Neural progenitor cell (in vitro differentiated cells): ENCODE measurements at regions not wholly inside any gene's neighbourhood (a gene's known extent, or its start where the extent isn't known, plus 50 kb on each side); places are given as distances from the start of the nearest gene placed in this dataset.

Experiments
- DNase-seq: peaks from one replicate; pipeline ENCODE4 v3.0.0-alpha.2; 2016; ENCODE audit warnings: low spot score
- H2AFZ ChIP-seq: fragments of 200-600 bp; sonication (generic); replicated peaks from 2 replicates; pipeline ENCODE4 v1.6.1; 2016; ENCODE audit warnings: antibody characterized with exemption
- H3F3A ChIP-seq: fragments of 200-600 bp; sonication (generic); 2 replicates; pipeline ENCODE4 v1.6.1; 2016; ENCODE audit warnings: antibody characterized with exemption, low read depth
- H3K27ac ChIP-seq: fragments of 200-600 bp; sonication (generic); 2 replicates; pipeline ENCODE4 v1.5.1; 2016; ENCODE audit warnings: mild to moderate bottlenecking
- H3K27me3 ChIP-seq: fragments of 200-600 bp; sonication (generic); 2 replicates; pipeline ENCODE4 v1.6.1; 2016; ENCODE audit warnings: mild to moderate bottlenecking, moderate library complexity
- H3K36me3 ChIP-seq: fragments of 200-600 bp; sonication (generic); 2 replicates; pipeline ENCODE4 v1.5.1; 2016
- H3K4me1 ChIP-seq: fragments of 200-600 bp; sonication (generic); 2 replicates; pipeline ENCODE4 v1.6.1; 2016; ENCODE audit warnings: mixed run types
- H3K4me2 ChIP-seq: fragments of 200-600 bp; sonication (generic); 2 replicates; pipeline ENCODE4 v1.6.1; 2016
- H3K4me3 ChIP-seq: fragments of 200-600 bp; sonication (generic); 2 replicates; pipeline ENCODE4 v1.5.1; 2016
- H3K79me2 ChIP-seq: fragments of 200-600 bp; sonication (generic); 2 replicates; pipeline ENCODE4 v1.6.1; 2016; ENCODE audit warnings: low read depth
- H3K9ac ChIP-seq: fragments of 200-600 bp; sonication (generic); 2 replicates; pipeline ENCODE4 v1.6.1; 2016
- H3K9me3 ChIP-seq: fragments of 200-600 bp; sonication (generic); 2 replicates; pipeline ENCODE4 v1.5.1; 2016; ENCODE audit warnings: low read depth
- H4K20me1 ChIP-seq: fragments of 200-600 bp; sonication (generic); 2 replicates; pipeline ENCODE4 v1.6.1; 2016; ENCODE audit warnings: low read depth
- H3K27ac Mint-ChIP-seq: 3 replicates; pipeline ENCODE4 v1.8.0; 2021; ENCODE audit warnings: mixed read lengths
- H3K27me3 Mint-ChIP-seq: 2 replicates; pipeline ENCODE4 v1.8.0; 2022; ENCODE audit warnings: low read depth, mild to moderate bottlenecking, inconsistent platforms, moderate library complexity, mixed read lengths; ENCODE audit not compliant: insufficient read depth
- H3K36me3 Mint-ChIP-seq: 3 replicates; pipeline ENCODE4 v1.8.0; 2021; ENCODE audit warnings: mixed read lengths
- H3K4me1 Mint-ChIP-seq: 3 replicates; pipeline ENCODE4 v1.8.0; 2021; ENCODE audit warnings: mixed read lengths
- H3K4me3 Mint-ChIP-seq: 3 replicates; pipeline ENCODE4 v1.8.0; 2021; ENCODE audit warnings: mild to moderate bottlenecking, moderate library complexity, mixed read lengths
- H3K9me3 Mint-ChIP-seq: 3 replicates; pipeline ENCODE4 v1.8.0; 2020; ENCODE audit warnings: mixed read lengths
- CTCF ChIP-seq: fragments of 200-600 bp; sonication (generic); IDR thresholded peaks from 2 replicates; pipeline ENCODE4 v1.5.1; 2017; ENCODE audit warnings: antibody characterized with exemption, mild to moderate bottlenecking
- EZH2 ChIP-seq: fragments of 200-600 bp; sonication (generic); IDR thresholded peaks from 2 replicates; pipeline ENCODE4 v1.6.1; 2017; ENCODE audit warnings: antibody characterized with exemption, mild to moderate bottlenecking, moderate library complexity
- EZH2phosphoT487 ChIP-seq: fragments of 200-600 bp; sonication (generic); IDR thresholded peaks from 2 replicates; pipeline ENCODE4 v1.6.1; 2017; ENCODE audit warnings: antibody characterized with exemption

GRCh38 chr4:18278244-18278643 is 256.7 kb upstream of the LCORL start:
- Mint-ChIP-seq H3K36me3 (no peaks in the 10 kb centered on the region), H3K4me1 (peaks cover 6% of the 10 kb centered on the region), H3K4me3 (no peak overlapping the region), H3K27me3 (no peaks in the 10 kb centered on the region), H3K9me3 (no peaks in the 10 kb centered on the region), H3K27ac (no peak overlapping the region)
- no peaks in the 10 kb centered on the region for H3K36me3 ChIP-seq
- no peaks in the 10 kb centered on the region for H3F3A ChIP-seq
- H3K9ac ChIP-seq, result no peak overlapping the region
- no peak overlapping the region for H3K4me3 ChIP-seq
- no peaks in the 10 kb centered on the region for H3K79me2 ChIP-seq
- H3K4me1 ChIP-seq, result no peaks in the 10 kb centered on the region
- H4K20me1 ChIP-seq, result no peaks in the 10 kb centered on the region
- no peak overlapping the region for H2AFZ ChIP-seq
- TF ChIP-seq EZH2phosphoT487 (no peak), CTCF (no peak), EZH2 (no peak)
- no peak overlapping the region for H3K27ac ChIP-seq
- no peaks in the 10 kb centered on the region for H3K27me3 ChIP-seq
- H3K9me3 ChIP-seq, result no peaks in the 10 kb centered on the region
- no peak overlapping the region for H3K4me2 ChIP-seq
- DNase-seq, result no peak

GRCh38 chr4:18262832-18263231 is 241.3 kb upstream of the LCORL start:
- no peaks in the 10 kb centered on the region for H3K36me3 Mint-ChIP-seq
- H3K4me1 Mint-ChIP-seq, result no peaks in the 10 kb centered on the region
- Histone ChIP-seq H3K27ac (no peak overlapping the region), H3K27me3 (no peaks in the 10 kb centered on the region), H3F3A (no peaks in the 10 kb centered on the region), H3K4me2 (no peak overlapping the region), H3K9me3 (peaks cover 4% of the 10 kb centered on the region), H2AFZ (no peak overlapping the region), H3K79me2 (no peaks in the 10 kb centered on the region), H3K4me3 (no peak overlapping the region), H3K36me3 (no peaks in the 10 kb centered on the region), H3K4me1 (no peaks in the 10 kb centered on the region), H3K9ac (no peak overlapping the region), H4K20me1 (no peaks in the 10 kb centered on the region)
- no peaks in the 10 kb centered on the region for H3K27me3 Mint-ChIP-seq
- H3K9me3 Mint-ChIP-seq, result peaks cover 13% of the 10 kb centered on the region
- TF ChIP-seq CTCF (no peak), EZH2 (no peak), EZH2phosphoT487 (no peak)
- H3K4me3 Mint-ChIP-seq, result no peak overlapping the region
- DNase-seq, result no peak
- no peak overlapping the region for H3K27ac Mint-ChIP-seq

- Histone ChIP-seq H3K27me3 (no peaks in the 10 kb centered on the region), H3K79me2 (no peaks in the 10 kb centered on the region), H2AFZ (no peak overlapping the region), H3K4me2 (no peak overlapping the region), H3K9me3 (peaks cover 6% of the 10 kb centered on the region), H3K27ac (no peak overlapping the region), H3K36me3 (no peaks in the 10 kb centered on the region), H4K20me1 (no peaks in the 10 kb centered on the region), H3K4me3 (no peak overlapping the region), H3F3A (no peaks in the 10 kb centered on the region), H3K4me1 (no peaks in the 10 kb centered on the region), H3K9ac (no peak overlapping the region)
- DNase-seq, result no peak
- Mint-ChIP-seq H3K4me3 (no peak overlapping the region), H3K4me1 (peaks cover 2% of the 10 kb centered on the region), H3K27ac (no peak overlapping the region), H3K36me3 (no peaks in the 10 kb centered on the region), H3K27me3 (no peaks in the 10 kb centered on the region), H3K9me3 (peaks cover 9% of the 10 kb centered on the region)
- TF ChIP-seq EZH2phosphoT487, result no peak
- no peak for TF ChIP-seq EZH2
- TF ChIP-seq CTCF, result no peak
These were observed 230.5 kb upstream of the LCORL start for GRCh38 chr4:18252052-18252451.

GRCh38 chr4:18250564-18250963 is 229.0 kb upstream of the LCORL start:
- Mint-ChIP-seq H3K4me1 (peaks cover 2% of the 10 kb centered on the region), H3K27ac (no peak overlapping the region), H3K9me3 (no peaks in the 10 kb centered on the region), H3K36me3 (no peaks in the 10 kb centered on the region), H3K27me3 (peaks cover 5% of the 10 kb centered on the region), H3K4me3 (no peak overlapping the region)
- H3K4me3 ChIP-seq, result no peak overlapping the region
- no peak overlapping the region for H3K27ac ChIP-seq
- no peak overlapping the region for H3K4me2 ChIP-seq
- no peak overlapping the region for H3K9ac ChIP-seq
- H3K79me2 ChIP-seq, result no peaks in the 10 kb centered on the region
- no peaks in the 10 kb centered on the region for H3K9me3 ChIP-seq
- H3K4me1 ChIP-seq, result no peaks in the 10 kb centered on the region
- no peak for TF ChIP-seq EZH2phosphoT487
- no peak for TF ChIP-seq CTCF
- no peak for TF ChIP-seq EZH2
- H3K36me3 ChIP-seq, result no peaks in the 10 kb centered on the region
- no peaks in the 10 kb centered on the region for H3K27me3 ChIP-seq
- no peak for DNase-seq
- no peak overlapping the region for H2AFZ ChIP-seq
- H4K20me1 ChIP-seq, result no peaks in the 10 kb centered on the region
- no peaks in the 10 kb centered on the region for H3F3A ChIP-seq
